H4 (cell line): ENCODE measurements at regions not wholly inside any gene's neighbourhood (a gene's known extent, or its start where the extent isn't known, plus 50 kb on each side); places are given as distances from the start of the nearest gene placed in this dataset.

Source experiments
- DNase-seq: peaks from one replicate; pipeline ENCODE4 v3.0.0-alpha.2; 2015; ENCODE audit warnings: low spot score

- no peak for DNase-seq
Observed at GRCh38 chr9:99750526-99750925, 71.2 kb upstream of the NR4A3 start.

GRCh38 chr9:99752417-99753109 is 69.1 kb upstream of the NR4A3 start:
- no peak for DNase-seq

DNA sequence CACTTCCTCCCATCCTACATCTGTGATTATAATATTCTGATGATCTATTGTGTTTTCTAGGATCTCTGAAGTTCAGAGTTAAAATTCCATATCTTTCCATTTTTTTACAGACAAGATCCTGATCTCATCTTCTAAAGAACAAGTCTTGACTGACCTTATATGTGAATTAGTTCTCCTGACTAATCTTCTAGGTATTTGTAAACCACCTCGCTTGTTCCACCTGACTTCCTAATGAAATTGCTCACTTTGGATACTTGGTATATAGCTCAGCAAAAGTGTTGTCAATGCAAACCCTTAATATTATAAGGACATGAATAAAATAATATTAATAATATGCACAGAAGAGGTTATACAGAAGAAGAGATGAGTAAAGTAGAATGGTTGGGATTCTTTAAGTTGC is 68.2 kb upstream of the NR4A3 start:
- DNase-seq, result no peak

- no peak for DNase-seq
Observed at GRCh38 chr9:99760421-99760820, 61.3 kb upstream of the NR4A3 start.

- DNase-seq, result no peak
Observed at GRCh38 chr9:99762470-99762869, 59.2 kb upstream of the NR4A3 start.
